ENCODE measurements at regions not wholly inside any gene's neighbourhood (a gene's known extent, or its start where the extent isn't known, plus 50 kb on each side); places are given as distances from the start of the nearest gene placed in this dataset.

DNA sequence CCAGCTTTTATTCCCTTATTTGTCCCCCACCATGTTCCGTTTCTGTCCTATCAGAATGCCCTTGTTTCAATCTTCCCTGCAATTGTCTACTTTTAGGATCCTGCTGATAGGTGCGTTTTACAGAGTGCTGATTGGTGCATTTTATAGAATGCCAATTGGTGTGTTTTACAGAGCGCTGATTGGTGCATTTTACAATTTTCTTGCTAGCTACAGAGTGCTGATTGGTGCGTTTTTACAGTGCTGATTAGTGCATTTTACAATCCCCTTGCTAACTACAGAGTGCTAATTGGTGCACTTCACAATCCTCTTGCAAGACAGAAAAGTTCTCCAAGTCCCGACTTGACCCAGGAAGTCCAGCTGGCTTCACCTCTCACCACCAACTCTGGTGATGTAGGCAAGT lies 161.6 kb upstream of the CDYL start:
- TF ChIP-seq, protein P1, sequence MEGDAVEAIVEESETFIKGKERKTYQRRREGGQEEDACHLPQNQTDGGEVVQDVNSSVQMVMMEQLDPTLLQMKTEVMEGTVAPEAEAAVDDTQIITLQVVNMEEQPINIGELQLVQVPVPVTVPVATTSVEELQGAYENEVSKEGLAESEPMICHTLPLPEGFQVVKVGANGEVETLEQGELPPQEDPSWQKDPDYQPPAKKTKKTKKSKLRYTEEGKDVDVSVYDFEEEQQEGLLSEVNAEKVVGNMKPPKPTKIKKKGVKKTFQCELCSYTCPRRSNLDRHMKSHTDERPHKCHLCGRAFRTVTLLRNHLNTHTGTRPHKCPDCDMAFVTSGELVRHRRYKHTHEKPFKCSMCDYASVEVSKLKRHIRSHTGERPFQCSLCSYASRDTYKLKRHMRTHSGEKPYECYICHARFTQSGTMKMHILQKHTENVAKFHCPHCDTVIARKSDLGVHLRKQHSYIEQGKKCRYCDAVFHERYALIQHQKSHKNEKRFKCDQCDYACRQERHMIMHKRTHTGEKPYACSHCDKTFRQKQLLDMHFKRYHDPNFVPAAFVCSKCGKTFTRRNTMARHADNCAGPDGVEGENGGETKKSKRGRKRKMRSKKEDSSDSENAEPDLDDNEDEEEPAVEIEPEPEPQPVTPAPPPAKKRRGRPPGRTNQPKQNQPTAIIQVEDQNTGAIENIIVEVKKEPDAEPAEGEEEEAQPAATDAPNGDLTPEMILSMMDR (IDR thresholded peaks at IDR 0.05; ENCODE audit: low read length): no peak
- no peak for TF ChIP-seq EZH2 (IDR thresholded peaks at IDR 0.05; ENCODE audit: borderline replicate concordance, low read length)

Measured in OCI-LY1 (cell line).